ENCODE measurements at regions not wholly inside any gene's neighbourhood (a gene's known extent, or its start where the extent isn't known, plus 50 kb on each side); places are given as distances from the start of the nearest gene placed in this dataset.
"Not testable (repeated sequence)": the region's sequence is repeated elsewhere in the genome, so short reads cannot be mapped to it uniquely, and the experiment has no call there.

GRCh38 chr16:86718118-86718517 is 139.8 kb downstream of the FOXL1 start:
- no peak for DNase-seq

GRCh38 chr16:86722970-86723369 is 144.6 kb downstream of the FOXL1 start:
- no peak for DNase-seq

GRCh38 chr16:86723689-86724088 is 145.3 kb downstream of the FOXL1 start:
- no peak for DNase-seq

- no peak for DNase-seq
Observed at GRCh38 chr16:86725401-86725800, 147.1 kb downstream of the FOXL1 start.

- DNase-seq, result no peak
Observed at GRCh38 chr16:86726340-86726739, 148.0 kb downstream of the FOXL1 start.

- no peak for DNase-seq
Observed at GRCh38 chr16:86727131-86727530, 148.8 kb downstream of the FOXL1 start.

GRCh38 chr16:86727632-86728031 is 149.3 kb downstream of the FOXL1 start:
- no peak for DNase-seq

GRCh38 chr16:86729686-86730085 is 151.3 kb downstream of the FOXL1 start:
- no peak for DNase-seq

- DNase-seq, result no peak
Observed at GRCh38 chr16:86730086-86730485, 151.7 kb downstream of the FOXL1 start.

- no peak for DNase-seq
Observed at GRCh38 chr16:86730597-86730996, 152.2 kb downstream of the FOXL1 start.

GRCh38 chr16:86732621-86733295 is 154.4 kb downstream of the FOXL1 start:
- no peak for DNase-seq

GRCh38 chr16:86733546-86734254 is 155.4 kb downstream of the FOXL1 start:
- no peak for DNase-seq

- no peak for DNase-seq
Observed at GRCh38 chr16:86734543-86735460, 156.5 kb downstream of the FOXL1 start.

GRCh38 chr16:86735727-86736126 is 157.4 kb downstream of the FOXL1 start:
- DNase-seq, result no peak

- DNase-seq, result no peak
Observed at GRCh38 chr16:86736502-86736901, 158.2 kb downstream of the FOXL1 start.

- no peak for DNase-seq
Observed at GRCh38 chr16:86737083-86737482, 158.7 kb downstream of the FOXL1 start.

GRCh38 chr16:86738322-86738721 is 160.0 kb downstream of the FOXL1 start:
- not testable (repeated sequence) for DNase-seq

- no peak for DNase-seq
Observed at GRCh38 chr16:86739178-86739577, 160.8 kb downstream of the FOXL1 start.

- DNase-seq, result no peak
Observed at GRCh38 chr16:86739808-86740207, 161.5 kb downstream of the FOXL1 start.

- no peak for DNase-seq
Observed at GRCh38 chr16:86740298-86740697, 161.9 kb downstream of the FOXL1 start.

- DNase-seq, result no peak
Observed at GRCh38 chr16:86740906-86741799, 162.8 kb downstream of the FOXL1 start.

GRCh38 chr16:86747761-86748160 is 169.4 kb downstream of the FOXL1 start:
- no peak for DNase-seq

Measured in effector CD4-positive, alpha-beta T cell (primary cell).